ENCODE measurements at regions not wholly inside any gene's neighbourhood (a gene's known extent, or its start where the extent isn't known, plus 50 kb on each side); places are given as distances from the start of the nearest gene placed in this dataset.

DNA sequence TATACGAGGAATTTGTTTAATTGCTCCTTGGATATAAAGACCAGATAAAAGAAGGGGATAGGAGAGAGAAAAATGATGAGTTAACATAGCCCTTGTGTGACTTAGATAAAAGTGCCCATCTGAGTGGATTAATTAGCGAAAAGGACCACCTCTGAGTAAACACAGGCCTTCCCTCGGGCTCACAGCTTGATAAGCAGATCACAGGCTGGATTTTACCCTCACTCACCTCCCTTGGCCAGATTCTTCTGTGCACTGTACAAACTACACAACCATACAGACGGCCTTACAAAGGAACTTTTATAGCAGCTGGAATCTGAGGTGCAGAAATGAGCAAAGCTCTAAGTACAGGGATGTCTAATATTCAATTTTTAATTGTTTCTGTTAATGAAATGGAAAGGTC lies 112.4 kb upstream of the STT3B start:
- DNase-seq (ENCODE audit: low read depth in 1 of 2, low spot score in 1 of 2) (no peak), ATAC-seq (no peak), FAIRE-seq (no peak)
- POLR2A ChIA-PET: no interaction called here
- Histone ChIP-seq H3K9me3 (no peaks in the 10 kb centered on the region), H3K27ac (no peak overlapping the region), H3K4me1 (no peaks in the 10 kb centered on the region), H3K4me2 (no peak overlapping the region), H3K4me3 (no peak overlapping the region)
- TF ChIP-seq JUN (IDR thresholded peaks at IDR 0.05) (no peak), PBX3 (IDR thresholded peaks at IDR 0.05) (no peak), RNF2 (IDR thresholded peaks at IDR 0.05; ENCODE audit: borderline replicate concordance, low read depth) (no peak), HOXB5 (CRISPR knock-in tag; IDR thresholded peaks at IDR 0.05) (no peak), NFE2L2 (conservative IDR thresholded peaks at IDR 0.05; ENCODE audit: low read length) (no peak), HOXA7 (CRISPR knock-in tag; IDR thresholded peaks at IDR 0.05) (no peak), FOSB (CRISPR knock-in tag; IDR thresholded peaks at IDR 0.05) (no peak), MAFK (IDR thresholded peaks at IDR 0.05; ENCODE audit: partially characterized antibody) (no peak), EHMT2 (IDR thresholded peaks at IDR 0.05; ENCODE audit: low read depth) (no peak), ESRRA (IDR thresholded peaks at IDR 0.05; ENCODE audit: borderline replicate concordance, low read length) (no peak)
- TF ChIP-seq, protein P1, sequence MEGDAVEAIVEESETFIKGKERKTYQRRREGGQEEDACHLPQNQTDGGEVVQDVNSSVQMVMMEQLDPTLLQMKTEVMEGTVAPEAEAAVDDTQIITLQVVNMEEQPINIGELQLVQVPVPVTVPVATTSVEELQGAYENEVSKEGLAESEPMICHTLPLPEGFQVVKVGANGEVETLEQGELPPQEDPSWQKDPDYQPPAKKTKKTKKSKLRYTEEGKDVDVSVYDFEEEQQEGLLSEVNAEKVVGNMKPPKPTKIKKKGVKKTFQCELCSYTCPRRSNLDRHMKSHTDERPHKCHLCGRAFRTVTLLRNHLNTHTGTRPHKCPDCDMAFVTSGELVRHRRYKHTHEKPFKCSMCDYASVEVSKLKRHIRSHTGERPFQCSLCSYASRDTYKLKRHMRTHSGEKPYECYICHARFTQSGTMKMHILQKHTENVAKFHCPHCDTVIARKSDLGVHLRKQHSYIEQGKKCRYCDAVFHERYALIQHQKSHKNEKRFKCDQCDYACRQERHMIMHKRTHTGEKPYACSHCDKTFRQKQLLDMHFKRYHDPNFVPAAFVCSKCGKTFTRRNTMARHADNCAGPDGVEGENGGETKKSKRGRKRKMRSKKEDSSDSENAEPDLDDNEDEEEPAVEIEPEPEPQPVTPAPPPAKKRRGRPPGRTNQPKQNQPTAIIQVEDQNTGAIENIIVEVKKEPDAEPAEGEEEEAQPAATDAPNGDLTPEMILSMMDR (IDR thresholded peaks at IDR 0.05): no peak
- CTCF ChIA-PET: no interaction called here
- 55% methylated on average over 4 of the region's 4 CpGs for WGBS (ENCODE audit: missing lambda C conversion rate)

DNA sequence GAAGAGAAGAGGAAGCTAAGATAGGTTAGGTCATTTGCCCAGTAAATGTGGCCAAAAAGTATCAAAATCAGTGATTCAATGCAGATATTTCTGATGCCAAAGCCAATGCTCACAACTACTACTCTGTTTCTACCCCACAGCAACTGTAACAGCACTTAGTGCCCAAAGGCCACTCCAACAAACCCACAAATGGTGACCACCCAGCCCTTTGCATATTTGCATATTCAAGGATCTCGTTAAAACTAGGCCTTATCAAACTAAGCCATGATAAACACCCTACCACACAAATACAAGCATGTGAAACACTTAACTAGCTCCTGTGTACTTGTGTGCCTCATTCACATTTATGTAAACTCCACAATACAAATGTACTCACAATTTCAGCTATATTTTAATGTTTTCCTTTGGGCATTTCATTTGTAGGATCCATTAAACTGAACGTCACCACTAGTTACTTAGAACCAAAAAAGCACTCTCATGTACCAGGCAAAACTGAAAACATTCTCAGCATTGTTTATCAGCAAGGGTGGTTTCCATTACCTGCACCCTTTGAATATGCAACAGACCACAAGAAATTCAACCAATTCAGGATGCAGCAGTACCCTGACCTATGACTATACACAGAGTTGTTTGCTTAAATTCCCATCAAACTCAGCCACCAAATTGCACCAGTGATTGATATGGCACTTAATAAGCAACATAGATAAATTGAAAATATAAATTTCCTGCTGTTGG lies 111.2 kb upstream of the STT3B start:
- no peaks in the 10 kb centered on the region for H3K9me3 ChIP-seq
- 31% methylated on average over 2 of the region's 2 CpGs for WGBS (ENCODE audit: missing lambda C conversion rate)
- TF ChIP-seq HOXB13 (CRISPR knock-in tag; IDR thresholded peaks at IDR 0.05; ENCODE audit: low read depth) (no peak), BHLHE40 (IDR thresholded peaks at IDR 0.05; ENCODE audit: low read depth, low read length) (no peak), POLR2A (IDR thresholded peaks at IDR 0.05; ENCODE audit: low read length) (no peak), RAD21 (conservative IDR thresholded peaks at IDR 0.05 in 1 of 2, IDR thresholded peaks at IDR 0.05 in 1 of 2) (no peak), HOXB5 (CRISPR knock-in tag; IDR thresholded peaks at IDR 0.05) (no peak), MYC (IDR thresholded peaks at IDR 0.05; ENCODE audit: borderline replicate concordance, low read length) (no peak), EHMT2 (IDR thresholded peaks at IDR 0.05; ENCODE audit: low read depth) (no peak), REST (IDR thresholded peaks at IDR 0.05) (no peak), PHF8 (IDR thresholded peaks at IDR 0.05; ENCODE audit: borderline replicate concordance, low read depth) (no peak), SMC3 (IDR thresholded peaks at IDR 0.05) (no peak), CEBPB (IDR thresholded peaks at IDR 0.05) (no peak), HMGXB4 (CRISPR knock-in tag; IDR thresholded peaks at IDR 0.05; ENCODE audit: borderline replicate concordance) (no peak), HDAC2 (IDR thresholded peaks at IDR 0.05) (no peak), RNF2 (IDR thresholded peaks at IDR 0.05; ENCODE audit: borderline replicate concordance, low read depth) (no peak)
- POLR2A ChIA-PET: no interaction called here
- H3K4me3 ChIP-seq: no peak overlapping the region
- CTCF ChIA-PET: interaction anchor here (0.8 kb wide), 1 partner anchor 19 kb away, joined by 3 read pairs; no protein-coding TSS in a partner anchor
- no peaks in the 10 kb centered on the region for H3K4me1 ChIP-seq
- no peak for DNase-seq (ENCODE audit: low read depth in 1 of 2, low spot score in 1 of 2)
- H3K4me2 ChIP-seq: no peak overlapping the region
- ATAC-seq: no peak
- FAIRE-seq: no peak
- no peak overlapping the region for H3K27ac ChIP-seq

Data from A549 (cell line).